WI38 (cell line): ENCODE measurements at regions not wholly inside any gene's neighbourhood (a gene's known extent, or its start where the extent isn't known, plus 50 kb on each side); places are given as distances from the start of the nearest gene placed in this dataset.

Experiments
- H3K4me3 ChIP-seq: 2 replicates; pipeline ENCODE4 v1.5.1; 2011; ENCODE audit warnings: low read depth, mild to moderate bottlenecking, control low read depth, low read length
- TF ChIP-seq, protein P1 (sequence below): IDR thresholded peaks from 2 replicates; pipeline ENCODE4 v1.5.1; 2012; ENCODE audit warnings: low read depth, mild to moderate bottlenecking, control low read depth, low read length

DNA sequence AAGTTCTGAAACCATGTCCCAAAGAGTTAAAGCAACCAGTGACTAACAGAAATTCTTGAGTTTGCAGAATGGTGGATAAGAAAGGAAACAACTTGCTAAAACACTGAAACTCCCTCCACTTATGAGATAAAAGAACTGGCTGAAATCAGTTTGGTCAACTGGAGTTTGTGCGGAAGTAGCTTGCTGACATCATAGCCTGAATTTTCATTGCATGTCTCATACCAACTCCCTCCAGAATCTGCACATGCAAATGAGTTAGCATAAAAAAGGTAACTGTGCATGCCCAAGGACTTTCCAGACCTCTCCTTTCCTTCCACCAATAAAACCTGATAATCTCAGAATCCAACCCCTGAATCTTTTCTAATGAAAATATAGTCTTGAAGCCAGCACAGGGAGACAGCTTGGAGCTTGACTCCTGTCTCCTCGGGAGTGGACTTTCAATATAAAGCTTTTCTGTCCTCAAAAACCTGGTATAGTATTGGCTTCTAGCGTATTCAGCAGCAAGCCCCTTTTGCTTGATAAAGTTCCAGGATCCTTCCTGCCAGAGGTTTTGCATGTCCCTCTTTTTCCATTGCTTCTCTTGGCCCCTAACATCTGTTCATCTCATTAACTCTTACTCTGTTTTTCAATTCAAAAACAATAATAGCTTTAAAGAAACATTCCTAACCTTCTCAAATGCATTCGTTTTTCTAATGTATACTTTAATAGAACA, 785.8 kb upstream of the ADGRL4 start:
- no peak overlapping the region for H3K4me3 ChIP-seq
- TF ChIP-seq, protein P1, sequence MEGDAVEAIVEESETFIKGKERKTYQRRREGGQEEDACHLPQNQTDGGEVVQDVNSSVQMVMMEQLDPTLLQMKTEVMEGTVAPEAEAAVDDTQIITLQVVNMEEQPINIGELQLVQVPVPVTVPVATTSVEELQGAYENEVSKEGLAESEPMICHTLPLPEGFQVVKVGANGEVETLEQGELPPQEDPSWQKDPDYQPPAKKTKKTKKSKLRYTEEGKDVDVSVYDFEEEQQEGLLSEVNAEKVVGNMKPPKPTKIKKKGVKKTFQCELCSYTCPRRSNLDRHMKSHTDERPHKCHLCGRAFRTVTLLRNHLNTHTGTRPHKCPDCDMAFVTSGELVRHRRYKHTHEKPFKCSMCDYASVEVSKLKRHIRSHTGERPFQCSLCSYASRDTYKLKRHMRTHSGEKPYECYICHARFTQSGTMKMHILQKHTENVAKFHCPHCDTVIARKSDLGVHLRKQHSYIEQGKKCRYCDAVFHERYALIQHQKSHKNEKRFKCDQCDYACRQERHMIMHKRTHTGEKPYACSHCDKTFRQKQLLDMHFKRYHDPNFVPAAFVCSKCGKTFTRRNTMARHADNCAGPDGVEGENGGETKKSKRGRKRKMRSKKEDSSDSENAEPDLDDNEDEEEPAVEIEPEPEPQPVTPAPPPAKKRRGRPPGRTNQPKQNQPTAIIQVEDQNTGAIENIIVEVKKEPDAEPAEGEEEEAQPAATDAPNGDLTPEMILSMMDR = no peak

DNA sequence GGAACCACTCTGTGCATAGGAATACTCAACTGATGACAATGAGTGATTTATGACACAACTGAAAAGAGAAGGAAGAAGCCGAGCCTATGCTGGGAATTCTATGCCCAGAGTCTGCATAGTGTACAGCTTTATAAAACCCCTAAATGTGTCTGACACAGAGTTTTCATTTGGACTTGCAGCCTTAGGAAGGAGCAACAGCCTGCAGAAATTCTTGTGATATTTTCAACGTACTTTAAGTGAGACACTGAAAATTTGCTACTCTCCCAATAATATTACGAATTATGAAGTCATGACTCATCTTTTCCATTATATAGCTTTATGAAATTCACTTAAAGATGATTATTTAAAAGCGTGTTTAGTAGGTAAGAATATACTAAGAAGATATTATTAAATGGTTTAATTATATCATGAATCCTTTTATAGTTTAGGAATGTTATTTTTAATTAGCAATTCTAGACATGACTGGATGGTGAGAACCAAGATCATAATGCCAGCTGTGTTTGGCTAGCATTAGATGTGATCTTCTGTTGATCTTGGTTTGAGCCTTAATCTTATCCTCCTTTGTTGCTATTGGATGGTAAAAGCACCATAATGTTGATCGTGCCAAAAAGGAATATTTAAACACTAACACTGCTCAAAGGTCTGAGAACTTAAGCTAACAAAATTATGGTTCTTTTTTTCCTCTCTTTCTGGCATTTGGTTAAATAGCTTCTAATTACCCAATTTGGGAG, 785.1 kb upstream of the ADGRL4 start:
- H3K4me3 ChIP-seq = no peak overlapping the region
- TF ChIP-seq, protein P1 = no peak

DNA sequence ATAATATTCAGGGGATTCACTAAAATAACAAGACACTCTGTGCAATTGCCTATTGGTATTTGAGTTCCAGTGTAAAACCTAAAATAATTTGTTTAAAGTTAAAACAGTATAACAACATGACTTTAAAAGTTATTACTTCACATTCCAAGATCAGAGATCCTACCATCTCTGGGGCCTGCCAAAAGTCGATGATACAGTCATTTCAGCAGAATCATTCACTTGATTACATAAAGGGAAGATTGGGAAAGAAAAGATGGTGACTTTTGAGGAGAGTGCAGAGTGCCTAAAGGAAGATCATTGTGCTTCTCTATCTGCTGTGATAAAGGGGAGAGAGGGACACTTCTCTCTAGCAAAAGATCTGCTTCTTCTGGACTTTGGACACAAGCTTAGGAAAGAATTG, 784.4 kb upstream of the ADGRL4 start:
- TF ChIP-seq, protein P1 = no peak
- no peak overlapping the region for H3K4me3 ChIP-seq

DNA sequence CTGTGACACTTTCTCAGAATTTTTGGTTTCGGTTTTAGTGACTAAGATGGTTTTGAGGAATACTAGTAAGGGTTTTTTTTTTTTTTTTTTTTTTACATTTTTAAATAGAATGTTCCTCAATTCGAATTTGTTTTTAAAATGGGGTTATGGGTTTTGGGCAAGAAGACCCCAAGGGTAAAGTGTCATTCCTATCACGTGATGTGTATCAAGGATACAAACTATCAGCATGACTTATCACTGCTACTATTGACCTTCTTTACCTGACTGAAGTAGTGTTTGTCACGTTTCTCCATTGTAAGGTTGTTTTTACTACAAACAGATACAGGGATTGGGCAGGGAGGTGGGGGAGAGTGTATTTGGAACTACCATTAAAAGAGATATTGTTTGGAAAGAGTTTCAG, 781.1 kb upstream of the ADGRL4 start:
- TF ChIP-seq, protein P1 = no peak
- H3K4me3 ChIP-seq = no peak overlapping the region

DNA sequence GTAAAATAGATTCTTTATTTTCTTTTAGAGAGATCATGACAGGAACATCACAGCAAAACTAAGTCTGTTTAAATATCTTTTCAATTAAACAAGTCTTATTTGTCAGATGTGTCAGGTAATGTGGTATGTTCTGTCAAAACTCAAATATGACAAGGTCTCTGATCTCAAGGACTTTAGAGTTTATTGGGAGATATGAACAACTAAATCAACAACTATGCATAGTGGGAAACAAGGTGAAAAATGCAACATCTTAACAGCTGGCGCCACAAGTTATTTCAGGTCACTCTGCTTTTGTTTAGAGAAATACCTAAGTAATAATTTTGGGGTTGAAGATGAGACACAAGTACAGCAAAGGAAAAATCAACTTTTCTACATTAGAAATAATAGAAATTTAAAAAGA, 779.4 kb upstream of the ADGRL4 start:
- no peak overlapping the region for H3K4me3 ChIP-seq
- TF ChIP-seq, protein P1 = no peak

DNA sequence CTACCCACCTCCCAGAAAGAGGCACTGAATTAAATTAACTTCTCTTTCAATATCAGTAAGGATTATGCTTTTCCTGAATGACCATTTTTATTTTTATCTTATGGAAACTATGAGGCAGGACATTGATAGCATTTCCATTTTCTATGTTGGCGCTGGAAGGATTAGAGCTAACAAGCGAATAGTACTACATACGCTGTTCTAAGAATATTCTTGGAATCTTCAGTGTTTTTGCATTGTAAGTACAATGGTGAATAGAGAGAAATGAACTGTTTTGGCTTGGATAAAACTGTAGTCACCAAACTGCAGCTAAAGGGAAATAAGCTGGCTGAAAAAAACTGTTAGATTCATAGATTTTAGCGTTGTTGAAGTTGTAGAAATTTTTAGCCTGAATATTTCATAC, 779.0 kb upstream of the ADGRL4 start:
- H3K4me3 ChIP-seq = no peak overlapping the region
- TF ChIP-seq, protein P1 = no peak

DNA sequence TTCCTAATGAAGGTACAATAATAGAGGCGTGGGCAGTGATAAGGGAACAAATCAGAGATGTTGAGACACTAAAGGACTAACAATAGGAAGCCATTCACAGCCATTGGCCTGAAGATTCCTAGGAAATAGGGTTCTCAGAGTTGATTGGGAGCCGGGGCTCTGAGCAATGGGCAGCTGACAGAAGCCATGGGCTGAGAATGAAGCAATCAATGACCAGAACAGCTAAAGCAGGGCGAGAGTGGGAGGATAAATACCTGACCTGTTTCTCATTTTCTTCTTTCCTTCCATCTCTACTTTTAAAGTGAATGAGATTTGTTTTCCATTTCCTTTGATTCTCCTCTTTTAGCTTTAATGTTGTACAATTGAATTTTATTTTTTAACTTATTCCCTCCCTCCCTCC, 774.7 kb upstream of the ADGRL4 start:
- TF ChIP-seq, protein P1 = no peak
- H3K4me3 ChIP-seq = no peak overlapping the region
